Stimulated activated CD4-positive, alpha-beta T cell treated with anti-CD3 and anti-CD28 coated beads, TNF-alpha, amount 100 ng/mL, for 48 hours (primary cell): ENCODE measurements at regions not wholly inside any gene's neighbourhood (a gene's known extent, or its start where the extent isn't known, plus 50 kb on each side); places are given as distances from the start of the nearest gene placed in this dataset.

ENCODE experiments used
- DNase-seq, 3 donors: peaks; one replicate each; pipeline ENCODE4 v3.0.0-alpha.2; 2020; ENCODE audit warnings: low read depth in 3 of 3

- DNase-seq: no peak
Observed at GRCh38 chr19:31501427-31502195, 152.4 kb upstream of the TSHZ3 start.

GRCh38 chr19:31502536-31503170 lies 153.4 kb upstream of the TSHZ3 start:
- DNase-seq: no peak

GRCh38 chr19:31503211-31503610 lies 154.0 kb upstream of the TSHZ3 start:
- no peak for DNase-seq

- DNase-seq: no peak
Observed at GRCh38 chr19:31504221-31504620, 155.0 kb upstream of the TSHZ3 start.

- no peak for DNase-seq
Observed at GRCh38 chr19:31505596-31505910, 156.3 kb upstream of the TSHZ3 start.

GRCh38 chr19:31506102-31506501 lies 156.9 kb upstream of the TSHZ3 start:
- DNase-seq: no peak

- no peak for DNase-seq
Observed at GRCh38 chr19:31510635-31511034, 161.4 kb upstream of the TSHZ3 start.

GRCh38 chr19:31511098-31511497 lies 161.9 kb upstream of the TSHZ3 start:
- no peak for DNase-seq

- DNase-seq: no peak
Observed at GRCh38 chr19:31511696-31512095, 162.5 kb upstream of the TSHZ3 start.

- DNase-seq: no peak
Observed at GRCh38 chr19:31512181-31512970, 163.1 kb upstream of the TSHZ3 start.

GRCh38 chr19:31513841-31514240 lies 164.6 kb upstream of the TSHZ3 start:
- DNase-seq: no peak

GRCh38 chr19:31515931-31516330 lies 166.7 kb upstream of the TSHZ3 start:
- no peak for DNase-seq

- DNase-seq: no peak
Observed at GRCh38 chr19:31516756-31517155, 167.5 kb upstream of the TSHZ3 start.

- no peak for DNase-seq
Observed at GRCh38 chr19:31517224-31518180, 168.3 kb upstream of the TSHZ3 start.

- DNase-seq: no peak
Observed at GRCh38 chr19:31518216-31519020, 169.2 kb upstream of the TSHZ3 start.

- DNase-seq: no peak
Observed at GRCh38 chr19:31519256-31519655, 170.0 kb upstream of the TSHZ3 start.

GRCh38 chr19:31519908-31520307 lies 170.7 kb upstream of the TSHZ3 start:
- DNase-seq: no peak

GRCh38 chr19:31520633-31521032 lies 171.4 kb upstream of the TSHZ3 start:
- no peak for DNase-seq

- DNase-seq: no peak
Observed at GRCh38 chr19:31525610-31526147, 176.4 kb upstream of the TSHZ3 start.

- no peak for DNase-seq
Observed at GRCh38 chr19:31527443-31527842, 178.2 kb upstream of the TSHZ3 start.

- no peak for DNase-seq
Observed at GRCh38 chr19:31528261-31528660, 179.0 kb upstream of the TSHZ3 start.
